K562 (cell line): ENCODE measurements at regions not wholly inside any gene's neighbourhood (a gene's known extent, or its start where the extent isn't known, plus 50 kb on each side); places are given as distances from the start of the nearest gene placed in this dataset.

ENCODE experiments used
- ATAC-seq: fragments of 200-7000 bp; cut with Tn5 transposase; 3 replicates; pipeline ENCODE4 v1.9.1; 2020; ENCODE audit warnings: moderate library complexity
- BruUV-seq: library from RNA; stranded (reverse); fragments of 400-500 nt; replicated peaks from 2 replicates; lab custom pipeline; 2021; lab: Mats Ljungman, UMichigan
- CTCF ChIA-PET: fragments of 300-600 bp; formaldehyde crosslinking; extraction: SDS; loops from one replicate; lab custom pipeline; 2021; ENCODE audit warnings: low intra/inter-chr PET ratio; lab: Yijun Ruan, JAX
- POLR2A ChIA-PET: fragments of 300-600, 350-650 bp; sonication (Branson Sonifier 250); formaldehyde crosslinking; extraction: SDS; loops from one replicate; lab custom pipeline; 2021; ENCODE audit warnings: antibody characterized with exemption, inconsistent platforms; lab: Yijun Ruan, JAX
- DNase-seq, 4 experiments: peaks; one replicate each; pipeline versions ENCODE4 v3.0.0 to v3.0.0-alpha.2; 2011 to 2018; ENCODE audit warnings: low spot score in 3 of 4, mixed read lengths in 3 of 4; ENCODE audit errors: extremely low read depth in 1 of 4
- FAIRE-seq: peaks from 2 replicates; lab custom pipeline; 2011; peaks lifted over from hg19 to GRCh38; lab: Jason Lieb, UNC
- H2AFZ ChIP-seq: 2 replicates; pipeline ENCODE4 v1.6.0; 2011; ENCODE audit warnings: low read depth, low read length, control low read depth, inconsistent platforms
- H3K27ac ChIP-seq: fragments of 200-600 bp; 3 replicates; pipeline ENCODE4 v1.8.0; 2011; ENCODE audit warnings: low read depth, mild to moderate bottlenecking, control low read depth, inconsistent platforms, low read length, moderate library complexity, mixed read lengths; ENCODE audit errors: extremely low read depth
- H3K27me3 ChIP-seq, 2 experiments: fragments of 300-600 bp in 1 of 2; 2 replicates in 1 of 2; 3 replicates in 1 of 2; pipeline versions ENCODE4 v1.6.0 to v1.8.0; 2011; ENCODE audit warnings: inconsistent platforms in 2 of 2, low read length in 2 of 2, mild to moderate bottlenecking in 1 of 2, mixed read lengths in 1 of 2, moderate library complexity in 1 of 2; ENCODE audit not compliant: control insufficient read depth in 2 of 2, insufficient read depth in 2 of 2
- H3K36me3 ChIP-seq: fragments of 300-600 bp; 3 replicates; pipeline ENCODE4 v1.8.0; 2011; ENCODE audit warnings: mild to moderate bottlenecking, low read length, inconsistent platforms; ENCODE audit not compliant: control insufficient read depth, insufficient read depth
- H3K4me1 ChIP-seq, 2 experiments: fragments of 200-600 bp in 1 of 2; replicated peaks in 1 of 2; 2 replicates in 1 of 2; 3 replicates in 1 of 2; pipeline versions ENCODE4 v1.5.1 to v1.8.0; 2011; ENCODE audit warnings: inconsistent platforms in 2 of 2, low read length in 2 of 2, mild to moderate bottlenecking in 1 of 2, mixed read lengths in 1 of 2, moderate library complexity in 1 of 2; ENCODE audit not compliant: control insufficient read depth in 2 of 2, insufficient read depth in 2 of 2
- H3K4me2 ChIP-seq: 2 replicates; pipeline ENCODE4 v1.6.1; 2011; ENCODE audit warnings: low read length, control low read depth, inconsistent platforms, mixed read lengths; ENCODE audit not compliant: insufficient read depth
- H3K4me3 ChIP-seq: fragments of 200-600 bp; sonication (generic), shearing (Covaris generic); 2 replicates; pipeline ENCODE4 v1.5.1; 2016; ENCODE audit warnings: control low read depth, inconsistent platforms
- H3K79me2 ChIP-seq: fragments of 200-600 bp; 3 replicates; pipeline ENCODE4 v1.8.0; 2011; ENCODE audit warnings: low read length, inconsistent platforms; ENCODE audit not compliant: control insufficient read depth, insufficient read depth
- H3K9ac ChIP-seq, 2 experiments: 2 replicates each; pipeline versions ENCODE4 v1.6.0 to v1.6.1; 2011; ENCODE audit warnings: low read depth in 2 of 2, low read length in 2 of 2, control low read depth in 1 of 2, inconsistent platforms in 1 of 2, mild to moderate bottlenecking in 1 of 2, mixed read lengths in 1 of 2; ENCODE audit not compliant: insufficient read depth in 1 of 2
- H3K9me1 ChIP-seq: one replicate; pipeline ENCODE4 v1.6.0; 2011; ENCODE audit warnings: inconsistent platforms, mild to moderate bottlenecking, low read length, moderate library complexity; ENCODE audit not compliant: control insufficient read depth, insufficient read depth
- H3K9me3 ChIP-seq: replicated peaks from 2 replicates; pipeline ENCODE4 v1.5.1; 2011; ENCODE audit warnings: low read depth, low read length, inconsistent platforms; ENCODE audit not compliant: control insufficient read depth, insufficient read depth
- H4K20me1 ChIP-seq: replicated peaks from 2 replicates; pipeline ENCODE4 v1.6.1; 2011; ENCODE audit warnings: low read length, inconsistent platforms, mixed read lengths; ENCODE audit not compliant: control insufficient read depth, insufficient read depth
- RB1 ChIP-seq: fragments of 450-650 bp; IDR thresholded peaks from 2 replicates; pipeline ENCODE4 v1.6.1; 2017; ENCODE audit warnings: low read depth, mild to moderate bottlenecking
- ZC3H11A ChIP-seq: IDR thresholded peaks from 2 replicates; pipeline ENCODE4 v1.6.1; 2012; ENCODE audit warnings: low read depth, low read length, improper control_type of control experiment
- ZNF507 ChIP-seq: conservative IDR thresholded peaks from 2 replicates; pipeline ENCODE4 v1.6.1; 2017; ENCODE audit warnings: missing genetic modification characterization, missing compliant biosample characterization
- ZNF57 ChIP-seq: fragments of 450-650 bp; formaldehyde crosslinking; IDR thresholded peaks from 2 replicates; pipeline ENCODE4 v1.4.0; 2020; ENCODE audit warnings: mild to moderate bottlenecking, moderate library complexity
- WGBS: fragments of 100-300 bp; shearing (Covaris generic); methylation state at CpG from one replicate; pipeline ENCODE4 v1.1.6; 2016; ENCODE audit warnings: low coverage, mixed read lengths; ENCODE audit not compliant: insufficient coverage; ENCODE audit errors: missing lambda C conversion rate; 5-methylcytosine and 5-hydroxymethylcytosine counted together
- in situ Hi-C: fragments of 300-500 bp; cut with MboI; formaldehyde crosslinking; loops from 4 replicates; pipeline ENCODE4 v1.15.0; 2018; ENCODE audit warnings: inconsistent platforms, mixed read lengths
- intact Hi-C: fragments of 100-400 bp; cut with micrococcal nuclease; formaldehyde crosslinking; loops from 2 replicates; pipeline ENCODE4 v1.14.2; 2022

- ATAC-seq (no peak), FAIRE-seq (no peak), DNase-seq (no peak)
- H2AFZ ChIP-seq, result no peak overlapping the region
- TF ChIP-seq RB1 (no peak), ZNF507 (tag) (no peak), ZNF57 (no peak), ZC3H11A (no peak)
- H3K9ac ChIP-seq, result no peak overlapping the region
- no peaks in the 10 kb centered on the region for H4K20me1 ChIP-seq
- no peak overlapping the region for H3K4me2 ChIP-seq
- H3K4me3 ChIP-seq, result no peak overlapping the region
- CTCF ChIA-PET, result no interaction called here
- H3K79me2 ChIP-seq, result no peaks in the 10 kb centered on the region
- intact Hi-C loops, result loop anchor here (10.0 kb wide), 1 partner anchor 365 kb away; the partner anchor contains the start of gene AGAP1
- no peaks in the 10 kb centered on the region for H3K9me3 ChIP-seq
- no peaks in the 10 kb centered on the region for H3K9me1 ChIP-seq
- H3K36me3 ChIP-seq, result no peaks in the 10 kb centered on the region
- H3K4me1 ChIP-seq, result no peaks in the 10 kb centered on the region
- POLR2A ChIA-PET, result interaction anchor here (0.7 kb wide), 1 partner anchor 996 kb away, joined by 3 read pairs; no protein-coding TSS in a partner anchor
- no peak overlapping the region for H3K27ac ChIP-seq
- in situ Hi-C loops, result loop anchor here (5.0 to 10.0 kb wide), 2 partner anchors 455 to 612 kb away; no protein-coding TSS in a partner anchor
- no peaks in the 10 kb centered on the region; a peak in 1 of 5 replicates for H3K27me3 ChIP-seq
- BruUV-seq, result no TSS peak
- WGBS, result 2% methylated on average over 5 of the region's 5 CpGs
Measured at GRCh38 chr2:235129850-235130249, 178.0 kb downstream of the SH3BP4 start.
